ENCODE measurements at regions not wholly inside any gene's neighbourhood (a gene's known extent, or its start where the extent isn't known, plus 50 kb on each side); places are given as distances from the start of the nearest gene placed in this dataset.

GRCh38 chr1:87218618-87219017 lies 110.1 kb upstream of the LMO4 start:
- Histone ChIP-seq H2AFZ (no peak overlapping the region), H3K4me2 (no peak overlapping the region), H4K20me1 (ENCODE audit: insufficient read depth) (no peaks in the 10 kb centered on the region), H3K27ac (no peak overlapping the region), H3K4me1 (replicated peaks; ENCODE audit: insufficient read depth) (peaks cover 34% of the 10 kb centered on the region), H3F3A (ENCODE audit: insufficient read depth, low read depth) (peaks cover 14% of the 10 kb centered on the region; the same call in 1 of the 2 replicates), H3K9me3 (ENCODE audit: insufficient read depth, low read depth) (peaks cover 7% of the 10 kb centered on the region; the same call in 1 of the 2 replicates), H3K4me3 (no peak overlapping the region), H3K36me3 (ENCODE audit: low read depth) (no peaks in the 10 kb centered on the region), H3K9me2 (ENCODE audit: insufficient read depth) (no peaks in the 10 kb centered on the region), H3K27me3 (ENCODE audit: insufficient read depth, low read depth) (no peaks in the 10 kb centered on the region), H3K79me2 (ENCODE audit: low read depth) (no peaks in the 10 kb centered on the region)
- intact Hi-C loops (cut with micrococcal nuclease; ENCODE audit: unreplicated experiment) = no loop called here
- BruUV-seq (replicated peaks) = no TSS peak
- TF ChIP-seq CTCF (conservative IDR thresholded peaks at IDR 0.05) (no peak), EZH2 (IDR thresholded peaks at IDR 0.05; ENCODE audit: low read depth) (no peak)
- DNase-seq = no peak
- POLR2A ChIA-PET (ENCODE audit: unreplicated experiment) = no interaction called here
- CTCF ChIA-PET = no interaction called here

- Histone ChIP-seq H3F3A (ENCODE audit: insufficient read depth, low read depth) (peaks cover 19% of the 10 kb centered on the region; the same call in 1 of the 2 replicates), H3K79me2 (ENCODE audit: low read depth) (no peaks in the 10 kb centered on the region), H3K4me2 (no peak overlapping the region), H3K9me2 (ENCODE audit: insufficient read depth) (no peaks in the 10 kb centered on the region), H4K20me1 (ENCODE audit: insufficient read depth) (no peaks in the 10 kb centered on the region), H2AFZ (no peak overlapping the region), H3K27ac (no peak overlapping the region), H3K27me3 (ENCODE audit: insufficient read depth, low read depth) (no peaks in the 10 kb centered on the region), H3K4me3 (no peak overlapping the region), H3K36me3 (ENCODE audit: low read depth) (no peaks in the 10 kb centered on the region), H3K4me1 (replicated peaks; ENCODE audit: insufficient read depth) (peaks cover 39% of the 10 kb centered on the region), H3K9me3 (ENCODE audit: insufficient read depth, low read depth) (peaks cover 7% of the 10 kb centered on the region; the same call in 1 of the 2 replicates)
- ChIA-PET POLR2A (ENCODE audit: unreplicated experiment) (no interaction called here), CTCF (no interaction called here)
- no TSS peak for BruUV-seq (replicated peaks)
- no peak for TF ChIP-seq CTCF (conservative IDR thresholded peaks at IDR 0.05)
- no peak for TF ChIP-seq EZH2 (IDR thresholded peaks at IDR 0.05; ENCODE audit: low read depth)
- DNase-seq = no peak
- intact Hi-C loops (cut with micrococcal nuclease; ENCODE audit: unreplicated experiment) = no loop called here
Observed at GRCh38 chr1:87219141-87219540, 109.5 kb upstream of the LMO4 start.

GRCh38 chr1:87219626-87220025 lies 109.1 kb upstream of the LMO4 start:
- H3K4me2 ChIP-seq = no peak overlapping the region
- no peak overlapping the region for H3K4me3 ChIP-seq
- no peaks in the 10 kb centered on the region for H3K36me3 ChIP-seq (ENCODE audit: low read depth)
- intact Hi-C loops (cut with micrococcal nuclease; ENCODE audit: unreplicated experiment) = no loop called here
- POLR2A ChIA-PET (ENCODE audit: unreplicated experiment) = no interaction called here
- H3K9me3 ChIP-seq (ENCODE audit: insufficient read depth, low read depth) = peaks cover 7% of the 10 kb centered on the region; the same call in 1 of the 2 replicates
- no peaks in the 10 kb centered on the region for H3K27me3 ChIP-seq (ENCODE audit: insufficient read depth, low read depth)
- no peaks in the 10 kb centered on the region for H3K9me2 ChIP-seq (ENCODE audit: insufficient read depth)
- H4K20me1 ChIP-seq (ENCODE audit: insufficient read depth) = no peaks in the 10 kb centered on the region
- no peak overlapping the region for H2AFZ ChIP-seq
- DNase-seq = no peak
- H3K27ac ChIP-seq = no peak overlapping the region
- peaks cover 44% of the 10 kb centered on the region for H3K4me1 ChIP-seq (replicated peaks; ENCODE audit: insufficient read depth)
- TF ChIP-seq CTCF (conservative IDR thresholded peaks at IDR 0.05) (no peak), EZH2 (IDR thresholded peaks at IDR 0.05; ENCODE audit: low read depth) (no peak)
- no peaks in the 10 kb centered on the region for H3K79me2 ChIP-seq (ENCODE audit: low read depth)
- BruUV-seq (replicated peaks) = no TSS peak
- peaks cover 20% of the 10 kb centered on the region; the same call in 1 of the 2 replicates for H3F3A ChIP-seq (ENCODE audit: insufficient read depth, low read depth)
- CTCF ChIA-PET = no interaction called here
